GM23338 (cell line): ENCODE measurements at regions not wholly inside any gene's neighbourhood (a gene's known extent, or its start where the extent isn't known, plus 50 kb on each side); places are given as distances from the start of the nearest gene placed in this dataset.

Experiments
- ATAC-seq: fragments of 200-7000 bp; cut with Tn5 transposase; 3 replicates; pipeline ENCODE4 v1.9.1; 2020
- DNase-seq: peaks from one replicate; pipeline ENCODE4 v3.0.0-alpha.2; 2015; ENCODE audit warnings: low spot score
- H2AFZ ChIP-seq: fragments of 200-600 bp; sonication (generic); 2 replicates; pipeline ENCODE4 v1.8.0; 2016; ENCODE audit warnings: antibody characterized with exemption, mild to moderate bottlenecking, moderate library complexity
- H3F3A ChIP-seq: fragments of 200-600 bp; sonication (generic); replicated peaks from 2 replicates; pipeline ENCODE4 v1.8.0; 2017; ENCODE audit warnings: antibody characterized with exemption, mixed run types, low read depth
- H3K27ac ChIP-seq: fragments of 200-600 bp; sonication (generic); 2 replicates; pipeline ENCODE4 v1.6.1; 2016; ENCODE audit warnings: low read depth
- H3K27me3 ChIP-seq: fragments of 200-600 bp; sonication (generic); 2 replicates; pipeline ENCODE4 v1.8.0; 2016; ENCODE audit warnings: mild to moderate bottlenecking, mixed run types, moderate library complexity; ENCODE audit not compliant: insufficient read depth
- H3K36me3 ChIP-seq: fragments of 200-600 bp; sonication (generic); 2 replicates; pipeline ENCODE4 v1.8.0; 2016; ENCODE audit warnings: mild to moderate bottlenecking; ENCODE audit not compliant: insufficient read depth
- H3K4me1 ChIP-seq: fragments of 200-600 bp; sonication (generic); 2 replicates; pipeline ENCODE4 v1.8.0; 2016; ENCODE audit warnings: mild to moderate bottlenecking, moderate library complexity; ENCODE audit not compliant: insufficient read depth
- H3K4me2 ChIP-seq: fragments of 200-600 bp; sonication (generic); 2 replicates; pipeline ENCODE4 v1.7.1; 2017; ENCODE audit warnings: mixed run types
- H3K4me3 ChIP-seq: fragments of 200-600 bp; sonication (generic); 2 replicates; pipeline ENCODE4 v1.6.1; 2016; ENCODE audit warnings: mixed run types
- H3K79me2 ChIP-seq: fragments of 200-600 bp; sonication (generic); replicated peaks from 2 replicates; pipeline ENCODE4 v1.8.0; 2017; ENCODE audit warnings: mild to moderate bottlenecking; ENCODE audit not compliant: insufficient read depth
- H3K9me2 ChIP-seq: fragments of 200-600 bp; sonication (generic); 2 replicates; pipeline ENCODE4 v1.8.0; 2017; ENCODE audit not compliant: insufficient read depth
- H4K20me1 ChIP-seq: fragments of 200-600 bp; sonication (generic); replicated peaks from 2 replicates; pipeline ENCODE4 v1.8.0; 2017; ENCODE audit warnings: mild to moderate bottlenecking; ENCODE audit not compliant: insufficient read depth
- H3K27ac Mint-ChIP-seq: 2 replicates; pipeline ENCODE4 v1.8.0; 2020; ENCODE audit warnings: inconsistent platforms, mild to moderate bottlenecking, moderate library complexity, mixed read lengths
- H3K27me3 Mint-ChIP-seq: 3 replicates; pipeline ENCODE4 v1.8.0; 2022; ENCODE audit warnings: low read depth, mild to moderate bottlenecking, moderate library complexity, mixed read lengths, inconsistent platforms; ENCODE audit not compliant: insufficient read depth, poor library complexity
- H3K36me3 Mint-ChIP-seq: 3 replicates; pipeline ENCODE4 v1.8.0; 2021; ENCODE audit warnings: low read depth, mild to moderate bottlenecking, inconsistent platforms, moderate library complexity, mixed read lengths
- H3K4me1 Mint-ChIP-seq: 3 replicates; pipeline ENCODE4 v1.8.0; 2020; ENCODE audit warnings: mild to moderate bottlenecking, inconsistent platforms, mixed read lengths
- H3K4me3 Mint-ChIP-seq: 3 replicates; pipeline ENCODE4 v1.8.0; 2021; ENCODE audit warnings: moderate library complexity, mild to moderate bottlenecking, inconsistent platforms, mixed read lengths
- H3K9me3 Mint-ChIP-seq: 3 replicates; pipeline ENCODE4 v1.8.0; 2020; ENCODE audit warnings: moderate library complexity, mild to moderate bottlenecking, inconsistent platforms, mixed read lengths
- CREB1 ChIP-seq: fragments of 250-450 bp; sonication (Bioruptor Pico); IDR thresholded peaks from 2 replicates; pipeline ENCODE4 v1.5.0; 2020; ENCODE audit warnings: low read depth, mild to moderate bottlenecking, moderate library complexity
- ETS1 ChIP-seq: IDR thresholded peaks from 2 replicates; pipeline ENCODE4 v1.6.1; 2016; ENCODE audit warnings: antibody characterized with exemption
- EZH2 ChIP-seq: fragments of 200-600 bp; sonication (generic); IDR thresholded peaks from one replicate; pipeline ENCODE4 v1.8.0; 2017; ENCODE audit warnings: antibody characterized with exemption, mild to moderate bottlenecking, low read depth; ENCODE audit not compliant: unreplicated experiment
- NANOG ChIP-seq: IDR thresholded peaks from 2 replicates; pipeline ENCODE4 v1.6.1; 2016; ENCODE audit warnings: antibody characterized with exemption, borderline replicate concordance
- POLR2AphosphoS5 ChIP-seq: IDR thresholded peaks from 2 replicates; pipeline ENCODE4 v1.6.1; 2016; ENCODE audit warnings: antibody characterized with exemption, low read depth
- STAT1 ChIP-seq: IDR thresholded peaks from one replicate; pipeline ENCODE4 v1.6.1; 2016; ENCODE audit warnings: antibody characterized with exemption; ENCODE audit not compliant: unreplicated experiment
- ZNF114 ChIP-seq: fragments of 250-450 bp; sonication (Bioruptor Pico); IDR thresholded peaks from 2 replicates; pipeline ENCODE4 v1.5.0; 2020; ENCODE audit warnings: mild to moderate bottlenecking, moderate library complexity
- ZNF331 ChIP-seq: fragments of 250-450 bp; sonication (Bioruptor Pico); IDR thresholded peaks from 2 replicates; pipeline ENCODE4 v1.5.0; 2020; ENCODE audit warnings: low read depth, mild to moderate bottlenecking, moderate library complexity
- ZNF462 ChIP-seq: fragments of 250-450 bp; sonication (Bioruptor Pico); IDR thresholded peaks from 2 replicates; pipeline ENCODE4 v1.5.0; 2020; ENCODE audit warnings: mild to moderate bottlenecking, moderate library complexity
- TF ChIP-seq, protein P1 (sequence below): IDR thresholded peaks from one replicate; pipeline ENCODE4 v1.6.1; 2018; ENCODE audit warnings: antibody characterized with exemption; ENCODE audit not compliant: unreplicated experiment
- TF ChIP-seq, protein P2 (sequence below), 2 experiments: fragments of 200-600 bp in 1 of 2; sonication (generic) in 1 of 2; conservative IDR thresholded peaks; 2 replicates each; pipeline versions ENCODE4 v1.5.1 to v1.6.1; 2016 to 2017; ENCODE audit warnings: antibody characterized with exemption in 2 of 2, low read depth in 2 of 2, mild to moderate bottlenecking in 2 of 2, moderate library complexity in 1 of 2

DNA sequence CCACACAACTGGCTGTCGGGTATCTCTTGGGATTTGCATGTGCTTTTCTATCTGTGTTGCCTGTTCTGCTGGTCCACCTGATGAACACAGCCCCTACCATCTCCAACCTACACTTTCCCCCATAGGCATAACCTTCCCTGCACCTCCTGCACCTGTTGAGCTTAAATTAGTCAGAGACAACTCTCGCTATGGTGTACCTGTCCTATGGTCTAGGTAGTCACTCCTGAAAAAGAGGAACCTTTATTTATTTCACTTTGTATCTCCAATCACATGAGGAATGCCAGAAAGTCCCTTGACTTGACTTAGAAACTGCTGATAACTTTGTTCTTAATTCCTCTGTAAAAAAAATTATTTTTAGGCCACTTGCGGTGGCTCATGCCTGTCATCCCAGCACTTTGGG lies 338.1 kb downstream of the DHRSX start:
- Mint-ChIP-seq H3K27ac (no peak overlapping the region; the same call in 1 of the 2 replicates), H3K4me3 (no peak overlapping the region), H3K4me1 (no peaks in the 10 kb centered on the region), H3K36me3 (peaks cover 22% of the 10 kb centered on the region), H3K27me3 (peaks cover 9% of the 10 kb centered on the region), H3K9me3 (peaks cover 20% of the 10 kb centered on the region; the same call in 2 of the 3 replicates)
- H3K4me1 ChIP-seq: no peaks in the 10 kb centered on the region
- no peak overlapping the region for H3K27ac ChIP-seq
- no peak overlapping the region for H2AFZ ChIP-seq
- H4K20me1 ChIP-seq: no peaks in the 10 kb centered on the region
- no peaks in the 10 kb centered on the region for H3K36me3 ChIP-seq
- H3F3A ChIP-seq: no peaks in the 10 kb centered on the region
- no peak for ATAC-seq
- H3K79me2 ChIP-seq: no peaks in the 10 kb centered on the region
- H3K9me2 ChIP-seq: peaks cover 6% of the 10 kb centered on the region; the same call in 1 of the 2 replicates
- no peak for DNase-seq
- H3K27me3 ChIP-seq: no peaks in the 10 kb centered on the region
- H3K4me2 ChIP-seq: no peak overlapping the region
- TF ChIP-seq ZNF331 (CRISPR knock-in tag) (no peak), NANOG (no peak), CREB1 (CRISPR knock-in tag) (no peak), STAT1 (no peak), EZH2 (no peak), POLR2AphosphoS5 (no peak), ZNF114 (CRISPR knock-in tag) (no peak), ETS1 (no peak), ZNF462 (no peak)
- TF ChIP-seq, protein P1, sequence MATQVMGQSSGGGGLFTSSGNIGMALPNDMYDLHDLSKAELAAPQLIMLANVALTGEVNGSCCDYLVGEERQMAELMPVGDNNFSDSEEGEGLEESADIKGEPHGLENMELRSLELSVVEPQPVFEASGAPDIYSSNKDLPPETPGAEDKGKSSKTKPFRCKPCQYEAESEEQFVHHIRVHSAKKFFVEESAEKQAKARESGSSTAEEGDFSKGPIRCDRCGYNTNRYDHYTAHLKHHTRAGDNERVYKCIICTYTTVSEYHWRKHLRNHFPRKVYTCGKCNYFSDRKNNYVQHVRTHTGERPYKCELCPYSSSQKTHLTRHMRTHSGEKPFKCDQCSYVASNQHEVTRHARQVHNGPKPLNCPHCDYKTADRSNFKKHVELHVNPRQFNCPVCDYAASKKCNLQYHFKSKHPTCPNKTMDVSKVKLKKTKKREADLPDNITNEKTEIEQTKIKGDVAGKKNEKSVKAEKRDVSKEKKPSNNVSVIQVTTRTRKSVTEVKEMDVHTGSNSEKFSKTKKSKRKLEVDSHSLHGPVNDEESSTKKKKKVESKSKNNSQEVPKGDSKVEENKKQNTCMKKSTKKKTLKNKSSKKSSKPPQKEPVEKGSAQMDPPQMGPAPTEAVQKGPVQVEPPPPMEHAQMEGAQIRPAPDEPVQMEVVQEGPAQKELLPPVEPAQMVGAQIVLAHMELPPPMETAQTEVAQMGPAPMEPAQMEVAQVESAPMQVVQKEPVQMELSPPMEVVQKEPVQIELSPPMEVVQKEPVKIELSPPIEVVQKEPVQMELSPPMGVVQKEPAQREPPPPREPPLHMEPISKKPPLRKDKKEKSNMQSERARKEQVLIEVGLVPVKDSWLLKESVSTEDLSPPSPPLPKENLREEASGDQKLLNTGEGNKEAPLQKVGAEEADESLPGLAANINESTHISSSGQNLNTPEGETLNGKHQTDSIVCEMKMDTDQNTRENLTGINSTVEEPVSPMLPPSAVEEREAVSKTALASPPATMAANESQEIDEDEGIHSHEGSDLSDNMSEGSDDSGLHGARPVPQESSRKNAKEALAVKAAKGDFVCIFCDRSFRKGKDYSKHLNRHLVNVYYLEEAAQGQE: no peak
- TF ChIP-seq, protein P2, sequence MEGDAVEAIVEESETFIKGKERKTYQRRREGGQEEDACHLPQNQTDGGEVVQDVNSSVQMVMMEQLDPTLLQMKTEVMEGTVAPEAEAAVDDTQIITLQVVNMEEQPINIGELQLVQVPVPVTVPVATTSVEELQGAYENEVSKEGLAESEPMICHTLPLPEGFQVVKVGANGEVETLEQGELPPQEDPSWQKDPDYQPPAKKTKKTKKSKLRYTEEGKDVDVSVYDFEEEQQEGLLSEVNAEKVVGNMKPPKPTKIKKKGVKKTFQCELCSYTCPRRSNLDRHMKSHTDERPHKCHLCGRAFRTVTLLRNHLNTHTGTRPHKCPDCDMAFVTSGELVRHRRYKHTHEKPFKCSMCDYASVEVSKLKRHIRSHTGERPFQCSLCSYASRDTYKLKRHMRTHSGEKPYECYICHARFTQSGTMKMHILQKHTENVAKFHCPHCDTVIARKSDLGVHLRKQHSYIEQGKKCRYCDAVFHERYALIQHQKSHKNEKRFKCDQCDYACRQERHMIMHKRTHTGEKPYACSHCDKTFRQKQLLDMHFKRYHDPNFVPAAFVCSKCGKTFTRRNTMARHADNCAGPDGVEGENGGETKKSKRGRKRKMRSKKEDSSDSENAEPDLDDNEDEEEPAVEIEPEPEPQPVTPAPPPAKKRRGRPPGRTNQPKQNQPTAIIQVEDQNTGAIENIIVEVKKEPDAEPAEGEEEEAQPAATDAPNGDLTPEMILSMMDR (conservative IDR thresholded peaks at IDR 0.05; ENCODE audit: low read depth in 2 of 2): no peak
- H3K4me3 ChIP-seq: no peak overlapping the region
